AG04450 (cell line): ENCODE measurements at regions not wholly inside any gene's neighbourhood (a gene's known extent, or its start where the extent isn't known, plus 50 kb on each side); places are given as distances from the start of the nearest gene placed in this dataset.

Source experiments
- CTCF ChIA-PET: fragments of 300-600, 350-600 bp; formaldehyde crosslinking; extraction: SDS; loops from one replicate; lab custom pipeline; 2022; ENCODE audit warnings: antibody characterized with exemption, inconsistent platforms; lab: Charles Lee
- POLR2A ChIA-PET: fragments of 350-600 bp; formaldehyde crosslinking; extraction: SDS; loops from one replicate; lab custom pipeline; 2021; ENCODE audit warnings: antibody characterized with exemption, inconsistent platforms; lab: Yijun Ruan, JAX
- DNase-seq: peaks from one replicate; pipeline ENCODE4 v3.0.0-alpha.2; 2011; ENCODE audit warnings: low read depth, low spot score
- H3K27ac ChIP-seq: one replicate; pipeline ENCODE4 v1.5.1; 2012; ENCODE audit warnings: low read depth, low read length, control low read depth
- H3K27me3 ChIP-seq: one replicate; pipeline ENCODE4 v1.6.0; 2012; ENCODE audit warnings: low read length; ENCODE audit not compliant: control insufficient read depth, insufficient read depth
- H3K4me3 ChIP-seq: 2 replicates; pipeline ENCODE4 v1.5.1; 2011; ENCODE audit warnings: mild to moderate bottlenecking, low read depth, low read length, control low read depth
- H3K9me3 ChIP-seq: 2 replicates; pipeline ENCODE4 v1.5.1; 2012; ENCODE audit warnings: low read length; ENCODE audit not compliant: control insufficient read depth, insufficient read depth
- CTCF ChIP-seq: IDR thresholded peaks from 2 replicates; pipeline ENCODE4 v1.5.1; 2011; ENCODE audit warnings: low read depth, low read length, control low read depth, inconsistent platforms

- Histone ChIP-seq H3K27me3 (no peaks in the 10 kb centered on the region), H3K27ac (no peak overlapping the region), H3K9me3 (no peaks in the 10 kb centered on the region), H3K4me3 (no peak overlapping the region)
- ChIA-PET CTCF (interaction anchor here (1.0 to 2.3 kb wide), 6 partner anchors 9 to 44 kb away, joined by 3 to 11 read pairs (median 6); no protein-coding TSS in a partner anchor), POLR2A (interaction anchor here (0.6 kb wide), 1 partner anchor 397 kb away, joined by 3 read pairs; the partner anchor contains the start of gene TXN)
- DNase-seq = no peak
- peak; percentile 47 for TF ChIP-seq CTCF
These were observed 79.4 kb downstream of the PALM2AKAP2 start for GRCh38 chr9:109859447-109859846.

- ChIA-PET CTCF (interaction anchor here (1.5 to 2.3 kb wide), 2 partner anchors 8 to 11 kb away, joined by 10 to 11 read pairs; no protein-coding TSS in a partner anchor), POLR2A (no interaction called here)
- Histone ChIP-seq H3K27ac (no peak overlapping the region), H3K27me3 (no peaks in the 10 kb centered on the region), H3K9me3 (no peaks in the 10 kb centered on the region), H3K4me3 (no peak overlapping the region)
- no peak for TF ChIP-seq CTCF
- no peak for DNase-seq
These were observed 80.5 kb downstream of the PALM2AKAP2 start for GRCh38 chr9:109860521-109860920.

- Histone ChIP-seq H3K27ac (no peak overlapping the region), H3K9me3 (no peaks in the 10 kb centered on the region), H3K27me3 (no peaks in the 10 kb centered on the region), H3K4me3 (no peak overlapping the region)
- ChIA-PET POLR2A (no interaction called here), CTCF (interaction anchor here (0.9 to 1.2 kb wide), 2 partner anchors 26 to 286 kb away, joined by 3 to 4 read pairs; no protein-coding TSS in a partner anchor)
- TF ChIP-seq CTCF = no peak
- DNase-seq = no peak
These were observed 81.5 kb downstream of the PALM2AKAP2 start for GRCh38 chr9:109861499-109861898.

- TF ChIP-seq CTCF = no peak
- ChIA-PET POLR2A (no interaction called here), CTCF (interaction anchor here (0.9 to 1.2 kb wide), 2 partner anchors 25 to 287 kb away, joined by 3 to 4 read pairs; no protein-coding TSS in a partner anchor)
- Histone ChIP-seq H3K4me3 (no peak overlapping the region), H3K27ac (no peak overlapping the region), H3K27me3 (no peaks in the 10 kb centered on the region), H3K9me3 (no peaks in the 10 kb centered on the region)
- DNase-seq = no peak
These were observed 81.9 kb downstream of the PALM2AKAP2 start for GRCh38 chr9:109861918-109862317.

- Histone ChIP-seq H3K4me3 (no peak overlapping the region), H3K9me3 (no peaks in the 10 kb centered on the region), H3K27ac (no peak overlapping the region), H3K27me3 (no peaks in the 10 kb centered on the region)
- POLR2A ChIA-PET = no interaction called here
- no peak for DNase-seq
- CTCF ChIA-PET = interaction anchor here (0.9 to 1.2 kb wide), 2 partner anchors 25 to 287 kb away, joined by 3 to 4 read pairs; no protein-coding TSS in a partner anchor
- TF ChIP-seq CTCF = no peak
These were observed 82.5 kb downstream of the PALM2AKAP2 start for GRCh38 chr9:109862452-109862851.
